ENCODE measurements at regions not wholly inside any gene's neighbourhood (a gene's known extent, or its start where the extent isn't known, plus 50 kb on each side); places are given as distances from the start of the nearest gene placed in this dataset.

DNA sequence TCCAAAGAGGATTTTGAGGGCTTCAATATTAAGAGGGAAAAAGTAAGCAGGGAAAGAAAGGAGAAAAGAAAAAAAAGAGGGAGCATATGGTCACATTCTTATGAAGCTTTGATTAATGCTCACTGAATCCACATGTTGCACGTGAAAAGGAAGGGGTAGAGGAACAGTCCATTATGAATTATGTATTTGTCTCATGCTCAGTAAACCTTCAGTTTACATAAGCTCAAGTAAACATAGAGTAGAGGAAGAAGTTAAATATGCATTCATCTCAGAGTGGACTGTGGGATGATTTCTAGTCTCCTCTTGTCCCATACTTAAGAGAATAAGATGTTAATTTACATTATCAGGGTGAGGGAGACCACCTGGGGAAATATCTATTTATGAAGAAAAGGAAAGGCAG is 334.5 kb downstream of the IPO8 start:
- intact Hi-C loops (cut with DNase I) = no loop called here
- Histone ChIP-seq H3K27ac (no peak overlapping the region), H3K9me3 (no peaks in the 10 kb centered on the region), H3K4me3 (no peak overlapping the region), H3K27me3 (no peaks in the 10 kb centered on the region), H3K4me1 (no peaks in the 10 kb centered on the region), H3K36me3 (no peaks in the 10 kb centered on the region)
- ATAC-seq (no peak), DNase-seq (no peak)
- TF ChIP-seq, protein P1, sequence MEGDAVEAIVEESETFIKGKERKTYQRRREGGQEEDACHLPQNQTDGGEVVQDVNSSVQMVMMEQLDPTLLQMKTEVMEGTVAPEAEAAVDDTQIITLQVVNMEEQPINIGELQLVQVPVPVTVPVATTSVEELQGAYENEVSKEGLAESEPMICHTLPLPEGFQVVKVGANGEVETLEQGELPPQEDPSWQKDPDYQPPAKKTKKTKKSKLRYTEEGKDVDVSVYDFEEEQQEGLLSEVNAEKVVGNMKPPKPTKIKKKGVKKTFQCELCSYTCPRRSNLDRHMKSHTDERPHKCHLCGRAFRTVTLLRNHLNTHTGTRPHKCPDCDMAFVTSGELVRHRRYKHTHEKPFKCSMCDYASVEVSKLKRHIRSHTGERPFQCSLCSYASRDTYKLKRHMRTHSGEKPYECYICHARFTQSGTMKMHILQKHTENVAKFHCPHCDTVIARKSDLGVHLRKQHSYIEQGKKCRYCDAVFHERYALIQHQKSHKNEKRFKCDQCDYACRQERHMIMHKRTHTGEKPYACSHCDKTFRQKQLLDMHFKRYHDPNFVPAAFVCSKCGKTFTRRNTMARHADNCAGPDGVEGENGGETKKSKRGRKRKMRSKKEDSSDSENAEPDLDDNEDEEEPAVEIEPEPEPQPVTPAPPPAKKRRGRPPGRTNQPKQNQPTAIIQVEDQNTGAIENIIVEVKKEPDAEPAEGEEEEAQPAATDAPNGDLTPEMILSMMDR (IDR thresholded peaks at IDR 0.05) = no peak

DNA sequence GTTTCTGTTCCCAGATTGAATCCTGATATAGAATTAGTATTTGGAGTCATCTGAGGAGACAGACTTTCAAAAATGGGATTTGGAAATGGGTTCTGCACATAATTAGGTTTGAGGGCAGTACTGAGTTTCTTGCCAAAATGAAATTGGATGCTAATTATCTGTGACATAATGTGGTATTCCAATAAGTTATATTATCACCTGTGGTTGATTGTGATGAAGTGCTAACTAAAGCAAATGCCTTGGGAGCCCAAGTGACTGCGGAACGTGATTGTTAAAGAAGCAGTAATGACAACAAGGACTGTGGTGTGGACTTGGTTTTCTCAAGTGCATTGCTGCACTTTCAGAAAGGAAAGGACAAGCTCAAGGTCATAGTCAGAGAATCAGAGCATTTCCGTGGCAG is 337.0 kb downstream of the IPO8 start:
- H3K4me1 ChIP-seq = no peaks in the 10 kb centered on the region
- TF ChIP-seq, protein P1 (IDR thresholded peaks at IDR 0.05) = no peak
- intact Hi-C loops (cut with DNase I) = no loop called here
- no peaks in the 10 kb centered on the region for H3K27me3 ChIP-seq
- H3K27ac ChIP-seq = no peak overlapping the region
- H3K4me3 ChIP-seq = no peak overlapping the region
- DNase-seq (no peak), ATAC-seq (no peak)
- H3K36me3 ChIP-seq = no peaks in the 10 kb centered on the region
- no peaks in the 10 kb centered on the region for H3K9me3 ChIP-seq

DNA sequence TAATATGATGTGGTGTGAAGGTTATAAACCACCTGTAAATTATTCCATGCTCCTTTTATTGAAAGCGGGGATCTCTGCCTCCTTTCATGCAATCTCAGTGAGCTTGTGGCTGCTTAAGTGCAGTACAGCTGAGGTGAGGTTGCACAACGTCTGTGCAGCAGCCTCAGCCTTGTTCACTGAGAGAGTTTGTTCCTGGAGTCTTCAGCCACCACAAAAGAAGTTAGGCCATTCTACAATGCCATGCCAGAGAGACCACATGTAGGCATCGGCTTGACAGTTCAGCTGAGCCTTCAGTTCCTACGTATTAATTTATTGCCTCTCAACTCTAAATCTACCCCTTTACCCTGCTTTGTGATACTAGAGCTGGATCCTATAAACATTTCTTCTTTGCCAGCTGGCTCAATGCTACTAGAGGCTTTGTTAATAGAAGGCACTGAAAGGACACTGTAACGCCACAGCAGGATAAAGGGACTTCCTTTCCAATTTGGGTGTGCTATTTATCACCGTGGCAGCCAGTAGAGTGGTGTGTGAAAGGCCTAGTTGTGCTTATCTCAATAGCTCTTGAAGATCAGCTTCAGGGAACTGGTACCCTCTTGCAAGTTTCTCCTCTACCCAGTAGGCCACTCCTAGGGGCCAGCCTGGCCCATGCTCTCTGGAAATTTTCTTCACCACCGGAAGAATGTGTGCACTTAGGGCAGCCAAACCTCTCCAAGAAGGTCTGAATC is 337.7 kb downstream of the IPO8 start:
- intact Hi-C loops (cut with DNase I) = no loop called here
- H3K27ac ChIP-seq = no peak overlapping the region
- H3K36me3 ChIP-seq = no peaks in the 10 kb centered on the region
- no peaks in the 10 kb centered on the region for H3K4me1 ChIP-seq
- no peaks in the 10 kb centered on the region for H3K27me3 ChIP-seq
- ATAC-seq (peak; percentile 27), DNase-seq (no peak)
- no peaks in the 10 kb centered on the region for H3K9me3 ChIP-seq
- no peak overlapping the region for H3K4me3 ChIP-seq
- TF ChIP-seq, protein P1 (IDR thresholded peaks at IDR 0.05) = no peak

DNA sequence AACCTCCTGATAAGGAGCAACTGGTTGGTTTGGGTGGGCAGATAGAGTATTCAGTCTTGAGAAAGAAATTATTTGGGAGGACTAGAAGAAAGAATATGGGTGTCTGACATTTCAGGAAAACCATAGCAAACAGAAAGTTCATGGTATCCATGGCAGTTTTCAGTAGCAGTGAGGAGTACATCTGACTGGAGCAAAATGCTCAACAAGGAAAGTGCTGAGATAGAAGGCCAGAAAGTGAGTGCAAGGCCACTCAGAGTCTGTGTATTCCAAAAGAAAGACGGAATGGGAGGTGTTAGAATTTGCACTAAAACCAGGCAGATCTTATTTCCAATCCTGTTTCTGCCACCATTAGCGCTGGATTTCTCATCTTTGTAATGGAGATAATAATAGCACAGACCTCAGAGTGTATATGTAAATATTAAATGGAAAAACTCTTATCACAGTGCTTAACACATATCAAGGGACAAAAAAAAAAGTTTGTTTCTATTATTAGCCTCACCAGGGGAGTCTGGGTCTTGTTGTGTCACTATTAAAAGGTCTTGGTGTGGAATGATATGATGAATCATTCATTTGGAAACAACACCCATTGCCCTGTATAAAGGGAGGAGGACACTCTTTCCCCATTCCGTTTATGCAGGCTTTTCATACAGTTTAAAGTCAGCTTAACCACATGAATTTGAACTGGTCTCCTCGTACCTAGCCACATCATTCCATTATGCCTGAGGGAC is 349.8 kb downstream of the IPO8 start:
- no peak overlapping the region for H3K27ac ChIP-seq

DNA sequence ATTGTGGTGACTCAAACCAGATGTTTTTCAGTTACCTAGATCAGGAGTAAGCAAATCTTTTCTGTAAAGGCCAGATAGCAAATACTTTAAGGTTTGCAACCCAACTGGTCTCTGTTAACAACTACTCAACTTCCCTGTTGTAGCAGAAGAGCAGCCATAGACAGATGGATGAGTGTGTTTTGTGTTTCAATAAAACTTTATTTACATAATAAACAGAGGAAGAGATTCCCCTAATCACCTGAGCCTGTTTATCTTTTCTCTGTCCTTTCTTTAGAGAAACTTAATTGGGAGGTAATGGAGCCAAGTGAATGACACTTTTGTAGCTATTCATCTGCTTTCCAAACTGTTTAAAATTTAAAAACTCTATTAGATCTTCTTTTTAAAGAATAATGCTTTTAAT is 365.1 kb downstream of the IPO8 start:
- no peaks in the 10 kb centered on the region for H3K27me3 ChIP-seq
- ATAC-seq = no peak
- H3K27ac ChIP-seq = no peak overlapping the region
- H3K4me1 ChIP-seq = no peaks in the 10 kb centered on the region
- H3K9me3 ChIP-seq = no peaks in the 10 kb centered on the region
- TF ChIP-seq, protein P1 (IDR thresholded peaks at IDR 0.05) = no peak
- H3K4me3 ChIP-seq = no peak overlapping the region
- intact Hi-C loops (cut with DNase I) = no loop called here
- DNase-seq = no peak
- H3K36me3 ChIP-seq = no peaks in the 10 kb centered on the region

More for the DNA sequence above, 349.8 kb downstream of the IPO8 start:
- intact Hi-C loops (cut with DNase I) = no loop called here
- Histone ChIP-seq H3K9me3 (peaks cover 7% of the 10 kb centered on the region), H3K27me3 (no peaks in the 10 kb centered on the region), H3K4me1 (no peaks in the 10 kb centered on the region), H3K4me3 (no peak overlapping the region), H3K36me3 (no peaks in the 10 kb centered on the region)
- ATAC-seq (no peak), DNase-seq (no peak)
- TF ChIP-seq, protein P1 (IDR thresholded peaks at IDR 0.05) = no peak
